ENCODE measurements at regions not wholly inside any gene's neighbourhood (a gene's known extent, or its start where the extent isn't known, plus 50 kb on each side); places are given as distances from the start of the nearest gene placed in this dataset.

GRCh38 chr11:106193956-106194355 is 116.5 kb downstream of the AASDHPPT start:
- TF ChIP-seq CTCF (conservative IDR thresholded peaks at IDR 0.05; ENCODE audit: low read depth, low read length) = no peak
- no peak for TF ChIP-seq EZH2 (IDR thresholded peaks at IDR 0.05; ENCODE audit: borderline replicate concordance, low read depth, low read length, poor library complexity, severe bottlenecking)

All from A673 (cell line).